ENCODE measurements at regions not wholly inside any gene's neighbourhood (a gene's known extent, or its start where the extent isn't known, plus 50 kb on each side); places are given as distances from the start of the nearest gene placed in this dataset.

GRCh38 chr1:209038735-209039134, 544.8 kb upstream of the CAMK1G start:
- H3K36me3 ChIP-seq (ENCODE audit: control insufficient read depth in 2 of 2, insufficient read depth in 1 of 2, low read length in 2 of 2), result no peaks in the 10 kb centered on the region
- ChIA-PET POLR2A (no interaction called here), CTCF (no interaction called here)
- H3K4me1 ChIP-seq (ENCODE audit: control insufficient read depth, insufficient read depth, low read length), result no peaks in the 10 kb centered on the region
- H3K4me3 ChIP-seq (ENCODE audit: low read depth, low read length), result no peak overlapping the region
- TF ChIP-seq ZNF10 (tag by site-specific recombination; IDR thresholded peaks at IDR 0.05), result no peak
- TF ChIP-seq ZNF654 (tag by site-specific recombination; IDR thresholded peaks at IDR 0.05; ENCODE audit: low read depth), result no peak
- TF ChIP-seq ZNF530 (tag by site-specific recombination; IDR thresholded peaks at IDR 0.05; ENCODE audit: low read depth), result no peak
- no peak for TF ChIP-seq KLF8 (tag by site-specific recombination; IDR thresholded peaks at IDR 0.05)
- no peak for TF ChIP-seq ZNF629 (tag by site-specific recombination; IDR thresholded peaks at IDR 0.05)
- no peak for TF ChIP-seq ZNF292 (tag by site-specific recombination; IDR thresholded peaks at IDR 0.05; ENCODE audit: borderline replicate concordance, low read depth)
- TF ChIP-seq HOXC10 (CRISPR knock-in tag; IDR thresholded peaks at IDR 0.05), result no peak
- TF ChIP-seq ZNF19 (tag by site-specific recombination; IDR thresholded peaks at IDR 0.05; ENCODE audit: low read depth), result no peak
- TF ChIP-seq ZNF670 (tag by site-specific recombination; IDR thresholded peaks at IDR 0.05; ENCODE audit: low read depth), result no peak
- no peak for TF ChIP-seq ZNF214 (tag by site-specific recombination; IDR thresholded peaks at IDR 0.05; ENCODE audit: borderline replicate concordance)
- TF ChIP-seq ZNF580 (tag by site-specific recombination; IDR thresholded peaks at IDR 0.05), result no peak
- TF ChIP-seq AEBP2 (tag by site-specific recombination; IDR thresholded peaks at IDR 0.05; ENCODE audit: borderline replicate concordance), result no peak
- no peak for TF ChIP-seq ZNF26 (tag by site-specific recombination; IDR thresholded peaks at IDR 0.05)
- TF ChIP-seq ZSCAN23 (tag by site-specific recombination; IDR thresholded peaks at IDR 0.05), result no peak
- no peak overlapping the region for H3K27ac ChIP-seq (ENCODE audit: extremely low read depth, low read depth, low read length)
- no peaks in the 10 kb centered on the region for H3K9me3 ChIP-seq (ENCODE audit: control insufficient read depth, insufficient read depth, low read depth, low read length)

- CTCF ChIA-PET, result no interaction called here
- no peaks in the 10 kb centered on the region for H3K36me3 ChIP-seq (ENCODE audit: control insufficient read depth in 2 of 2, insufficient read depth in 1 of 2, low read length in 2 of 2)
- no peak overlapping the region for H3K4me3 ChIP-seq (ENCODE audit: low read depth, low read length)
- H3K9me3 ChIP-seq (ENCODE audit: control insufficient read depth, insufficient read depth, low read depth, low read length), result no peaks in the 10 kb centered on the region
- POLR2A ChIA-PET, result no interaction called here
- H3K27ac ChIP-seq (ENCODE audit: extremely low read depth, low read depth, low read length), result no peak overlapping the region
- H3K4me1 ChIP-seq (ENCODE audit: control insufficient read depth, insufficient read depth, low read length), result no peaks in the 10 kb centered on the region
- TF ChIP-seq ZNF549 (tag by site-specific recombination; IDR thresholded peaks at IDR 0.05) (no peak), FEZF1 (tag by site-specific recombination; IDR thresholded peaks at IDR 0.05) (peak; percentile 34; the same call in 1 of the 2 replicates)
These were observed 543.2 kb upstream of the CAMK1G start for GRCh38 chr1:209040351-209040750.

GRCh38 chr1:209041927-209042326, 541.6 kb upstream of the CAMK1G start:
- Histone ChIP-seq H3K4me1 (ENCODE audit: control insufficient read depth, insufficient read depth, low read length) (no peaks in the 10 kb centered on the region), H3K9me3 (ENCODE audit: control insufficient read depth, insufficient read depth, low read depth, low read length) (no peaks in the 10 kb centered on the region), H3K27ac (ENCODE audit: extremely low read depth, low read depth, low read length) (no peak overlapping the region), H3K4me3 (ENCODE audit: low read depth, low read length) (no peak overlapping the region), H3K36me3 (ENCODE audit: control insufficient read depth in 2 of 2, insufficient read depth in 1 of 2, low read length in 2 of 2) (no peaks in the 10 kb centered on the region)
- ChIA-PET CTCF (no interaction called here), POLR2A (no interaction called here)
- TF ChIP-seq BCL6B (tag by site-specific recombination; IDR thresholded peaks at IDR 0.05) (no peak), ZBTB10 (tag by site-specific recombination; IDR thresholded peaks at IDR 0.05) (no peak), ZNF660 (tag by site-specific recombination; IDR thresholded peaks at IDR 0.05) (no peak), ZNF362 (tag by site-specific recombination; IDR thresholded peaks at IDR 0.05) (no peak), ZNF266 (tag by site-specific recombination; IDR thresholded peaks at IDR 0.05; ENCODE audit: low read depth) (no peak), KLF10 (tag by site-specific recombination; IDR thresholded peaks at IDR 0.05) (no peak), ZBTB21 (tag by site-specific recombination; IDR thresholded peaks at IDR 0.05) (no peak), KLF9 (tag by site-specific recombination; IDR thresholded peaks at IDR 0.05; ENCODE audit: low read depth) (no peak), ZNF23 (tag by site-specific recombination; IDR thresholded peaks at IDR 0.05; ENCODE audit: borderline replicate concordance) (no peak), ZXDB (tag by site-specific recombination; IDR thresholded peaks at IDR 0.05) (no peak)
